Smooth muscle cell (in vitro differentiated cells): ENCODE measurements at regions not wholly inside any gene's neighbourhood (a gene's known extent, or its start where the extent isn't known, plus 50 kb on each side); places are given as distances from the start of the nearest gene placed in this dataset.

ENCODE experiments used
- DNase-seq: peaks from one replicate; lab custom pipeline; 2025; ENCODE audit not compliant: unreplicated experiment; lab: John Stamatoyannopoulos, UW
- H2AFZ ChIP-seq: fragments of 200-600 bp; sonication (generic); 2 replicates; pipeline ENCODE4 v1.6.0; 2016; ENCODE audit warnings: antibody characterized with exemption, low read depth, mild to moderate bottlenecking
- H3F3A ChIP-seq: fragments of 200-600 bp; sonication (generic); 2 replicates; pipeline ENCODE4 v1.6.0; 2017; ENCODE audit warnings: antibody characterized with exemption, low read depth
- H3K27ac ChIP-seq: fragments of 200-600 bp; sonication (generic); 2 replicates; pipeline ENCODE4 v1.5.1; 2016; ENCODE audit warnings: low read depth, mild to moderate bottlenecking
- H3K27me3 ChIP-seq: fragments of 200-600 bp; sonication (generic); 2 replicates; pipeline ENCODE4 v1.6.1; 2016; ENCODE audit warnings: low read depth, mild to moderate bottlenecking
- H3K36me3 ChIP-seq: fragments of 200-600 bp; sonication (generic); 2 replicates; pipeline ENCODE4 v1.5.1; 2016; ENCODE audit warnings: low read depth
- H3K4me1 ChIP-seq: fragments of 200-600 bp; sonication (generic); 2 replicates; pipeline ENCODE4 v1.5.1; 2016; ENCODE audit warnings: low read depth
- H3K4me2 ChIP-seq: fragments of 200-600 bp; sonication (generic); 2 replicates; pipeline ENCODE4 v1.6.0; 2016; ENCODE audit warnings: mild to moderate bottlenecking
- H3K4me3 ChIP-seq: fragments of 200-600 bp; sonication (generic); 2 replicates; pipeline ENCODE4 v1.5.1; 2016; ENCODE audit warnings: mild to moderate bottlenecking
- H3K79me2 ChIP-seq: fragments of 200-600 bp; sonication (generic); 2 replicates; pipeline ENCODE4 v1.6.0; 2016; ENCODE audit warnings: low read depth, mild to moderate bottlenecking
- H3K9ac ChIP-seq: fragments of 200-600 bp; sonication (generic); 2 replicates; pipeline ENCODE4 v1.6.0; 2016; ENCODE audit warnings: low read depth
- H3K9me3 ChIP-seq: fragments of 200-600 bp; sonication (generic); replicated peaks from 2 replicates; pipeline ENCODE4 v1.5.1; 2016; ENCODE audit warnings: low read depth
- H4K20me1 ChIP-seq: fragments of 200-600 bp; sonication (generic); 2 replicates; pipeline ENCODE4 v1.6.0; 2016; ENCODE audit warnings: low read depth
- WGBS: methylation state at CpG from one replicate; pipeline ENCODE4 v1.1.7; 2016; ENCODE audit warnings: low lambda C conversion rate; 5-methylcytosine and 5-hydroxymethylcytosine counted together
- TF ChIP-seq, protein P1 (sequence below): fragments of 200-600 bp; sonication (generic); IDR thresholded peaks from 2 replicates; pipeline ENCODE4 v1.5.1; 2017; ENCODE audit warnings: borderline replicate concordance, mild to moderate bottlenecking, antibody characterized with exemption; ENCODE audit not compliant: insufficient read depth, poor library complexity, severe bottlenecking

DNA sequence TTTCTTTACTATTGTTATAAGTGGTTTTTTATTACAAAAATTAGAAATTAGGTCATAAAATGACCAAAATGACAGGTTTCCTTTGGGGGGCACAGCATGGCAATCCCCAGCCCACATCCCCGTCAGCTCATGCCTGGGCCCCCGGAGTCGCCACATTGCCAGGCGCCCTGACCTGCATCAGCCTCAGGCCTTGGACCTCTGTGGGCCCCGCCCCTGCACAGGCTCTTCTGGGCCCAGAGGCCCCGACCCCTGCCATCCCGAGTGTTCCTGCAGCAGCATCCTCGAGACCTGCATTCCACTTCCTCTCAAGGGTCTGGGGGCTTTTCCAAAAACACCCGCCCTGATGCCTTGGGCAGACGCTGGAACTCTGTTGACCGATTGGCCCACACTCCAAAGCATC is 391.1 kb upstream of the MGMT start:
- TF ChIP-seq, protein P1, sequence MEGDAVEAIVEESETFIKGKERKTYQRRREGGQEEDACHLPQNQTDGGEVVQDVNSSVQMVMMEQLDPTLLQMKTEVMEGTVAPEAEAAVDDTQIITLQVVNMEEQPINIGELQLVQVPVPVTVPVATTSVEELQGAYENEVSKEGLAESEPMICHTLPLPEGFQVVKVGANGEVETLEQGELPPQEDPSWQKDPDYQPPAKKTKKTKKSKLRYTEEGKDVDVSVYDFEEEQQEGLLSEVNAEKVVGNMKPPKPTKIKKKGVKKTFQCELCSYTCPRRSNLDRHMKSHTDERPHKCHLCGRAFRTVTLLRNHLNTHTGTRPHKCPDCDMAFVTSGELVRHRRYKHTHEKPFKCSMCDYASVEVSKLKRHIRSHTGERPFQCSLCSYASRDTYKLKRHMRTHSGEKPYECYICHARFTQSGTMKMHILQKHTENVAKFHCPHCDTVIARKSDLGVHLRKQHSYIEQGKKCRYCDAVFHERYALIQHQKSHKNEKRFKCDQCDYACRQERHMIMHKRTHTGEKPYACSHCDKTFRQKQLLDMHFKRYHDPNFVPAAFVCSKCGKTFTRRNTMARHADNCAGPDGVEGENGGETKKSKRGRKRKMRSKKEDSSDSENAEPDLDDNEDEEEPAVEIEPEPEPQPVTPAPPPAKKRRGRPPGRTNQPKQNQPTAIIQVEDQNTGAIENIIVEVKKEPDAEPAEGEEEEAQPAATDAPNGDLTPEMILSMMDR, result no peak
- H4K20me1 ChIP-seq, result no peaks in the 10 kb centered on the region
- no peak overlapping the region for H3K4me2 ChIP-seq
- WGBS, result 93% methylated on average over 11 of the region's 11 CpGs
- H3K79me2 ChIP-seq, result no peaks in the 10 kb centered on the region
- H3F3A ChIP-seq, result no peaks in the 10 kb centered on the region
- H3K27ac ChIP-seq, result no peak overlapping the region
- no peaks in the 10 kb centered on the region for H3K9me3 ChIP-seq
- H3K4me3 ChIP-seq, result no peak overlapping the region
- no peaks in the 10 kb centered on the region for H3K36me3 ChIP-seq
- H3K4me1 ChIP-seq, result no peaks in the 10 kb centered on the region
- H3K9ac ChIP-seq, result no peak overlapping the region
- no peak for DNase-seq
- H3K27me3 ChIP-seq, result no peaks in the 10 kb centered on the region
- no peak overlapping the region for H2AFZ ChIP-seq

- no peak overlapping the region for H3K4me3 ChIP-seq
- H3K79me2 ChIP-seq, result no peaks in the 10 kb centered on the region
- no peak overlapping the region for H2AFZ ChIP-seq
- no peaks in the 10 kb centered on the region for H3K27me3 ChIP-seq
- H3K4me2 ChIP-seq, result no peak overlapping the region
- no peaks in the 10 kb centered on the region for H3K9me3 ChIP-seq
- H4K20me1 ChIP-seq, result no peaks in the 10 kb centered on the region
- no peaks in the 10 kb centered on the region for H3K4me1 ChIP-seq
- TF ChIP-seq, protein P1, result no peak
- no peak overlapping the region for H3K27ac ChIP-seq
- WGBS, result 85% methylated on average over 3 of the region's 3 CpGs
- DNase-seq, result no peak
- no peaks in the 10 kb centered on the region for H3K36me3 ChIP-seq
- no peaks in the 10 kb centered on the region for H3F3A ChIP-seq
- H3K9ac ChIP-seq, result no peak overlapping the region
Measured at GRCh38 chr10:129078346-129078745, 388.7 kb upstream of the MGMT start.

GRCh38 chr10:129078746-129079145 is 388.3 kb upstream of the MGMT start:
- no peak overlapping the region for H3K27ac ChIP-seq
- DNase-seq, result no peak
- 88% methylated on average over 7 of the region's 7 CpGs for WGBS
- TF ChIP-seq, protein P1, result no peak
- H3K4me3 ChIP-seq, result no peak overlapping the region
- H3K27me3 ChIP-seq, result no peaks in the 10 kb centered on the region
- H3K9me3 ChIP-seq, result no peaks in the 10 kb centered on the region
- H3K4me1 ChIP-seq, result no peaks in the 10 kb centered on the region
- H3K36me3 ChIP-seq, result no peaks in the 10 kb centered on the region
- H3K9ac ChIP-seq, result no peak overlapping the region
- H3K79me2 ChIP-seq, result no peaks in the 10 kb centered on the region
- H3F3A ChIP-seq, result no peaks in the 10 kb centered on the region
- no peak overlapping the region for H3K4me2 ChIP-seq
- H4K20me1 ChIP-seq, result no peaks in the 10 kb centered on the region
- H2AFZ ChIP-seq, result no peak overlapping the region

DNA sequence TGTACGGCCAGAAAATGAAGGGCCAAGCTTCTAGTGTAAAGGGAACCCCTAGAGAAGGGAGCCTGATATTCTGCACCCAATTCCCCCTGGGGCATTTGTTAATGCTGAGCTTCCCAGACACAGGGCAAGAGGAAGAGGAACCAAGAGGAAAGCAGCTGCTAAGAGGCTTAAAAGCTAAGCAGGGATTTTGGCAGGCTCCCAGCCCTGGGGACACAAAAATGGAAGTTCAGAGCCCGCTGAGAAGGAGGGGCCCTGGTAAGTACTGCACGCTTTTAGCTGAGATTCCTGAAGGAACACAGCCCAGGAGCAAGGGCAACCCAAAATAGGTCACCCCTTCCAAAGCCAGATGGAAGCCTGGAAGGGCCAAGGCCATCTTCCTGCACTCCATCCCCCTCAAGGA is 387.3 kb upstream of the MGMT start:
- no peak overlapping the region for H3K9ac ChIP-seq
- no peaks in the 10 kb centered on the region for H3K79me2 ChIP-seq
- no peak for DNase-seq
- no peaks in the 10 kb centered on the region for H3K27me3 ChIP-seq
- 72% methylated on average over 3 of the region's 3 CpGs for WGBS
- no peaks in the 10 kb centered on the region for H3K9me3 ChIP-seq
- H3K4me3 ChIP-seq, result no peak overlapping the region
- no peak overlapping the region for H3K4me2 ChIP-seq
- H3K36me3 ChIP-seq, result no peaks in the 10 kb centered on the region
- TF ChIP-seq, protein P1, result no peak
- no peak overlapping the region for H2AFZ ChIP-seq
- H3K4me1 ChIP-seq, result no peaks in the 10 kb centered on the region
- no peaks in the 10 kb centered on the region for H3F3A ChIP-seq
- no peak overlapping the region for H3K27ac ChIP-seq
- no peaks in the 10 kb centered on the region for H4K20me1 ChIP-seq
